AG04450 (cell line): ENCODE measurements at regions not wholly inside any gene's neighbourhood (a gene's known extent, or its start where the extent isn't known, plus 50 kb on each side); places are given as distances from the start of the nearest gene placed in this dataset.

ENCODE experiments used
- CTCF ChIA-PET: fragments of 300-600, 350-600 bp; formaldehyde crosslinking; extraction: SDS; loops from one replicate; lab custom pipeline; 2022; ENCODE audit warnings: antibody characterized with exemption, inconsistent platforms; lab: Charles Lee
- POLR2A ChIA-PET: fragments of 350-600 bp; formaldehyde crosslinking; extraction: SDS; loops from one replicate; lab custom pipeline; 2021; ENCODE audit warnings: antibody characterized with exemption, inconsistent platforms; lab: Yijun Ruan, JAX
- DNase-seq: peaks from one replicate; pipeline ENCODE4 v3.0.0-alpha.2; 2011; ENCODE audit warnings: low read depth, low spot score
- H3K27ac ChIP-seq: one replicate; pipeline ENCODE4 v1.5.1; 2012; ENCODE audit warnings: low read depth, low read length, control low read depth
- H3K27me3 ChIP-seq: one replicate; pipeline ENCODE4 v1.6.0; 2012; ENCODE audit warnings: low read length; ENCODE audit not compliant: control insufficient read depth, insufficient read depth
- H3K4me3 ChIP-seq: 2 replicates; pipeline ENCODE4 v1.5.1; 2011; ENCODE audit warnings: mild to moderate bottlenecking, low read depth, low read length, control low read depth
- H3K9me3 ChIP-seq: 2 replicates; pipeline ENCODE4 v1.5.1; 2012; ENCODE audit warnings: low read length; ENCODE audit not compliant: control insufficient read depth, insufficient read depth
- TF ChIP-seq, protein P1 (sequence below): IDR thresholded peaks from 2 replicates; pipeline ENCODE4 v1.5.1; 2011; ENCODE audit warnings: low read depth, low read length, control low read depth, inconsistent platforms

- no peak for DNase-seq
- H3K9me3 ChIP-seq = no peaks in the 10 kb centered on the region
- H3K4me3 ChIP-seq = no peak overlapping the region
- TF ChIP-seq, protein P1, sequence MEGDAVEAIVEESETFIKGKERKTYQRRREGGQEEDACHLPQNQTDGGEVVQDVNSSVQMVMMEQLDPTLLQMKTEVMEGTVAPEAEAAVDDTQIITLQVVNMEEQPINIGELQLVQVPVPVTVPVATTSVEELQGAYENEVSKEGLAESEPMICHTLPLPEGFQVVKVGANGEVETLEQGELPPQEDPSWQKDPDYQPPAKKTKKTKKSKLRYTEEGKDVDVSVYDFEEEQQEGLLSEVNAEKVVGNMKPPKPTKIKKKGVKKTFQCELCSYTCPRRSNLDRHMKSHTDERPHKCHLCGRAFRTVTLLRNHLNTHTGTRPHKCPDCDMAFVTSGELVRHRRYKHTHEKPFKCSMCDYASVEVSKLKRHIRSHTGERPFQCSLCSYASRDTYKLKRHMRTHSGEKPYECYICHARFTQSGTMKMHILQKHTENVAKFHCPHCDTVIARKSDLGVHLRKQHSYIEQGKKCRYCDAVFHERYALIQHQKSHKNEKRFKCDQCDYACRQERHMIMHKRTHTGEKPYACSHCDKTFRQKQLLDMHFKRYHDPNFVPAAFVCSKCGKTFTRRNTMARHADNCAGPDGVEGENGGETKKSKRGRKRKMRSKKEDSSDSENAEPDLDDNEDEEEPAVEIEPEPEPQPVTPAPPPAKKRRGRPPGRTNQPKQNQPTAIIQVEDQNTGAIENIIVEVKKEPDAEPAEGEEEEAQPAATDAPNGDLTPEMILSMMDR = no peak
- no peaks in the 10 kb centered on the region for H3K27me3 ChIP-seq
- no peak overlapping the region for H3K27ac ChIP-seq
- POLR2A ChIA-PET = no interaction called here
- CTCF ChIA-PET = no interaction called here
These were observed 143.8 kb downstream of the HGF start for GRCh38 chr7:81626008-81626407.

GRCh38 chr7:81624650-81625631 is 144.9 kb downstream of the HGF start:
- TF ChIP-seq, protein P1 = no peak
- Histone ChIP-seq H3K4me3 (no peak overlapping the region), H3K9me3 (no peaks in the 10 kb centered on the region), H3K27me3 (no peaks in the 10 kb centered on the region), H3K27ac (no peak overlapping the region)
- ChIA-PET CTCF (interaction anchor here (1.2 kb wide), 1 partner anchor 11 kb away, joined by 3 read pairs; no protein-coding TSS in a partner anchor), POLR2A (no interaction called here)
- DNase-seq = no peak

DNA sequence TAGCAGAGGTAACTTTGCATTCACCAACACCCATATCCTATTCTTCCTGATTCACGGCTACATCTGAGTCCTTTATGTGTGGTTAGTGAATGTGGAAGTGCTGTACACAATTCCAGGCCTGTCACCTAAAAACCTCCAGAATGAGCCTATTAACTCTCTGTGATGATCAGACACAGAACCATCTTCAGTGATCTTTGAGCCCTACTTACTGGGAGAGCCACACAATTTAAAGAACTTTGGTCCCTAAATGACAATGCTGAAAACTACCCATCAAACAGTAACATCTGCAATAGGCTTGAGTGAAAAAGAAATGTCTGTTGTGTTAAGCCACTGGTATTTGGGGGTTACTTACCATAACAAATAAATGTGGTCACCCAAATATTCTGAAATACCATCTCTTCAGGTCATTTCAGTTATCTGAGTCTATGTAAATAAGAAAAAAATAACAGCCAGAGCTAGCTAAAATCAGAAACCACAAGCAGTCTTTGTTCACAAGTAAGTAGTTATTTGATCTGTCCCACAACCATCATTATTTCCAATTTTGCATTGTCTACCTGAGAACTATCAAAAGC is 145.7 kb downstream of the HGF start:
- no peak for DNase-seq
- H3K27me3 ChIP-seq = no peaks in the 10 kb centered on the region
- POLR2A ChIA-PET = no interaction called here
- TF ChIP-seq, protein P1 = no peak
- no peaks in the 10 kb centered on the region for H3K9me3 ChIP-seq
- H3K4me3 ChIP-seq = no peak overlapping the region
- H3K27ac ChIP-seq = no peak overlapping the region
- CTCF ChIA-PET = interaction anchor here (1.2 kb wide), 1 partner anchor 10 kb away, joined by 3 read pairs; no protein-coding TSS in a partner anchor

GRCh38 chr7:81623251-81623855 is 146.5 kb downstream of the HGF start:
- DNase-seq = no peak
- no peak overlapping the region for H3K27ac ChIP-seq
- ChIA-PET POLR2A (no interaction called here), CTCF (interaction anchor here (0.7 kb wide), 1 partner anchor 10 kb away, joined by 3 read pairs; no protein-coding TSS in a partner anchor)
- H3K4me3 ChIP-seq = no peak overlapping the region
- no peaks in the 10 kb centered on the region for H3K27me3 ChIP-seq
- H3K9me3 ChIP-seq = no peaks in the 10 kb centered on the region
- TF ChIP-seq, protein P1 = no peak
